MM.1S (cell line): ENCODE measurements at regions not wholly inside any gene's neighbourhood (a gene's known extent, or its start where the extent isn't known, plus 50 kb on each side); places are given as distances from the start of the nearest gene placed in this dataset.

Source experiments
- DNase-seq: peaks from one replicate; pipeline ENCODE4 v3.0.0-alpha.2; 2015
- H2AFZ ChIP-seq: fragments of 300-600 bp; sonication (generic); 2 replicates; pipeline ENCODE4 v1.6.0; 2016; ENCODE audit warnings: antibody characterized with exemption, low read length
- H3F3A ChIP-seq: fragments of 300-600 bp; sonication (generic); 2 replicates; pipeline ENCODE4 v1.6.1; 2016; ENCODE audit warnings: mild to moderate bottlenecking, antibody characterized with exemption, low read length, moderate library complexity, mixed read lengths; ENCODE audit not compliant: insufficient read depth
- H3K27ac ChIP-seq: fragments of 300-600 bp; sonication (generic); 2 replicates; pipeline ENCODE4 v1.5.1; 2016; ENCODE audit warnings: mild to moderate bottlenecking, low read length
- H3K27me3 ChIP-seq: fragments of 300-600 bp; sonication (generic); replicated peaks from 2 replicates; pipeline ENCODE4 v1.6.0; 2016; ENCODE audit warnings: low read length; ENCODE audit not compliant: insufficient read depth
- H3K36me3 ChIP-seq: fragments of 300-600 bp; sonication (generic); replicated peaks from 2 replicates; pipeline ENCODE4 v1.6.1; 2016; ENCODE audit warnings: mild to moderate bottlenecking, low read length, mixed read lengths; ENCODE audit not compliant: insufficient read depth
- H3K4me1 ChIP-seq: fragments of 300-600 bp; sonication (generic); 2 replicates; pipeline ENCODE4 v1.6.1; 2016; ENCODE audit warnings: low read length, mixed read lengths
- H3K4me2 ChIP-seq: fragments of 300-600 bp; sonication (generic); 2 replicates; pipeline ENCODE4 v1.6.0; 2016; ENCODE audit warnings: low read depth, low read length
- H3K4me3 ChIP-seq: fragments of 300-600 bp; sonication (generic); 2 replicates; pipeline ENCODE4 v1.5.1; 2016; ENCODE audit warnings: low read length, mixed read lengths
- H3K79me2 ChIP-seq: fragments of 300-600 bp; sonication (generic); 2 replicates; pipeline ENCODE4 v1.6.1; 2016; ENCODE audit warnings: mixed run types, low read length, mixed read lengths
- H3K9ac ChIP-seq: fragments of 300-600 bp; sonication (generic); 2 replicates; pipeline ENCODE4 v1.6.1; 2016; ENCODE audit warnings: low read length, mixed read lengths
- H3K9me2 ChIP-seq: fragments of 300-600 bp; sonication (generic); replicated peaks from 2 replicates; pipeline ENCODE4 v1.6.1; 2016; ENCODE audit warnings: mild to moderate bottlenecking, low read length, mixed read lengths; ENCODE audit not compliant: insufficient read depth
- H3K9me3 ChIP-seq: fragments of 300-600 bp; sonication (generic); replicated peaks from 2 replicates; pipeline ENCODE4 v1.6.1; 2016; ENCODE audit warnings: mild to moderate bottlenecking, low read length, mixed read lengths; ENCODE audit not compliant: insufficient read depth
- H4K20me1 ChIP-seq: fragments of 300-600 bp; sonication (generic); 2 replicates; pipeline ENCODE4 v1.6.1; 2016; ENCODE audit warnings: mild to moderate bottlenecking, low read length, moderate library complexity, mixed read lengths; ENCODE audit not compliant: insufficient read depth
- CTCF ChIP-seq: fragments of 300-600 bp; sonication (generic); IDR thresholded peaks from 2 replicates; pipeline ENCODE4 v1.5.1; 2016; ENCODE audit warnings: antibody characterized with exemption, low read length, mixed read lengths
- EZH2 ChIP-seq: fragments of 300-600 bp; sonication (generic); optimal IDR thresholded peaks from 2 replicates; pipeline ENCODE3; 2017; ENCODE audit warnings: low read depth, mild to moderate bottlenecking, antibody characterized with exemption, low read length, mixed read lengths
- EZH2phosphoT487 ChIP-seq: fragments of 300-600 bp; sonication (generic); IDR thresholded peaks from 2 replicates; pipeline ENCODE4 v1.6.1; 2018; ENCODE audit warnings: antibody characterized with exemption, low read length

GRCh38 chr18:35807811-35808335 is 164.6 kb upstream of the RMP24 start:
- no peak for DNase-seq
- TF ChIP-seq EZH2phosphoT487 (no peak), CTCF (no peak), EZH2 (no peak)

GRCh38 chr18:35808796-35809195 is 163.7 kb upstream of the RMP24 start:
- Histone ChIP-seq H3K36me3 (no peaks in the 10 kb centered on the region), H3F3A (no peaks in the 10 kb centered on the region; the same call in 1 of the 2 replicates), H4K20me1 (no peaks in the 10 kb centered on the region), H2AFZ (no peak overlapping the region), H3K9ac (no peak overlapping the region), H3K9me3 (no peaks in the 10 kb centered on the region), H3K9me2 (no peaks in the 10 kb centered on the region), H3K4me1 (peaks cover 11% of the 10 kb centered on the region), H3K27me3 (no peaks in the 10 kb centered on the region), H3K4me3 (no peak overlapping the region), H3K79me2 (no peaks in the 10 kb centered on the region), H3K27ac (no peak overlapping the region), H3K4me2 (no peak overlapping the region)
- TF ChIP-seq EZH2 (no peak), CTCF (no peak), EZH2phosphoT487 (no peak)
- DNase-seq: no peak

More at GRCh38 chr18:35807811-35808335, 164.6 kb upstream of the RMP24 start:
- Histone ChIP-seq H3K4me2 (no peak overlapping the region), H2AFZ (no peak overlapping the region), H3K79me2 (no peaks in the 10 kb centered on the region), H3K27me3 (no peaks in the 10 kb centered on the region), H3K9me3 (no peaks in the 10 kb centered on the region), H4K20me1 (no peaks in the 10 kb centered on the region), H3K4me1 (peaks cover 11% of the 10 kb centered on the region), H3K4me3 (no peak overlapping the region), H3K9me2 (no peaks in the 10 kb centered on the region), H3K36me3 (no peaks in the 10 kb centered on the region), H3K27ac (no peak overlapping the region), H3F3A (no peaks in the 10 kb centered on the region; the same call in 1 of the 2 replicates), H3K9ac (no peak overlapping the region)

GRCh38 chr18:35810520-35810919 is 162.0 kb upstream of the RMP24 start:
- TF ChIP-seq CTCF (no peak), EZH2 (no peak)
- H2AFZ ChIP-seq: no peak overlapping the region
- H3K9ac ChIP-seq: no peak overlapping the region
- H4K20me1 ChIP-seq: no peaks in the 10 kb centered on the region
- no peaks in the 10 kb centered on the region for H3K27me3 ChIP-seq
- H3K4me1 ChIP-seq: peaks cover 11% of the 10 kb centered on the region
- no peaks in the 10 kb centered on the region for H3K9me2 ChIP-seq
- no peaks in the 10 kb centered on the region for H3K9me3 ChIP-seq
- H3K36me3 ChIP-seq: no peaks in the 10 kb centered on the region
- no peak overlapping the region for H3K4me3 ChIP-seq
- H3K27ac ChIP-seq: no peak overlapping the region
- H3K4me2 ChIP-seq: no peak overlapping the region
- no peaks in the 10 kb centered on the region; the same call in 1 of the 2 replicates for H3F3A ChIP-seq
- H3K79me2 ChIP-seq: no peaks in the 10 kb centered on the region
- no peak for DNase-seq
